GM19455 (cell line): ENCODE measurements at regions not wholly inside any gene's neighbourhood (a gene's known extent, or its start where the extent isn't known, plus 50 kb on each side); places are given as distances from the start of the nearest gene placed in this dataset.

Experiments used
- ATAC-seq: cut with Tn5 transposase; IDR thresholded peaks from one replicate; pipeline ENCODE4 v1.9.1; 2021; ENCODE audit not compliant: unreplicated experiment

- ATAC-seq: no peak
These were observed 395.7 kb upstream of the RARB start for GRCh38 chr3:25032344-25032743.

GRCh38 chr3:25033407-25034029 is 394.5 kb upstream of the RARB start:
- ATAC-seq: peak; percentile 89

GRCh38 chr3:25035526-25035925 is 392.5 kb upstream of the RARB start:
- ATAC-seq: no peak

- no peak for ATAC-seq
These were observed 391.4 kb upstream of the RARB start for GRCh38 chr3:25036633-25037032.

GRCh38 chr3:25037049-25037547 is 391.0 kb upstream of the RARB start:
- no peak for ATAC-seq

GRCh38 chr3:25038271-25038670 is 389.8 kb upstream of the RARB start:
- ATAC-seq: no peak

- no peak for ATAC-seq
These were observed 389.1 kb upstream of the RARB start for GRCh38 chr3:25038922-25039321.

GRCh38 chr3:25040748-25041147 is 387.3 kb upstream of the RARB start:
- no peak for ATAC-seq

- ATAC-seq: no peak
These were observed 386.0 kb upstream of the RARB start for GRCh38 chr3:25041871-25042584.

GRCh38 chr3:25043177-25043576 is 384.9 kb upstream of the RARB start:
- no peak for ATAC-seq

GRCh38 chr3:25043749-25044148 is 384.3 kb upstream of the RARB start:
- ATAC-seq: no peak

GRCh38 chr3:25044762-25045710 is 383.0 kb upstream of the RARB start:
- ATAC-seq: no peak

- ATAC-seq: no peak
These were observed 380.9 kb upstream of the RARB start for GRCh38 chr3:25046911-25047771.

GRCh38 chr3:25049304-25049703 is 378.8 kb upstream of the RARB start:
- ATAC-seq: no peak

- ATAC-seq: no peak
These were observed 374.7 kb upstream of the RARB start for GRCh38 chr3:25053360-25053759.

- ATAC-seq: no peak
These were observed 371.9 kb upstream of the RARB start for GRCh38 chr3:25056036-25056755.

- ATAC-seq: no peak
These were observed 371.2 kb upstream of the RARB start for GRCh38 chr3:25056803-25057351.

GRCh38 chr3:25057379-25057778 is 370.7 kb upstream of the RARB start:
- ATAC-seq: no peak

- ATAC-seq: no peak
These were observed 363.4 kb upstream of the RARB start for GRCh38 chr3:25064681-25065080.

- no peak for ATAC-seq
These were observed 358.1 kb upstream of the RARB start for GRCh38 chr3:25069970-25070369.
